Endothelial cell of umbilical vein (primary cell): ENCODE measurements at regions not wholly inside any gene's neighbourhood (a gene's known extent, or its start where the extent isn't known, plus 50 kb on each side); places are given as distances from the start of the nearest gene placed in this dataset.

Experiments used
- CTCF ChIP-seq, 2 donors: IDR thresholded peaks; 1 replicate in 1 of 2; 2 replicates in 1 of 2; pipeline ENCODE4 v1.5.1; 2011; ENCODE audit warnings: low read length in 2 of 2, mild to moderate bottlenecking in 2 of 2, moderate library complexity in 2 of 2, control low read depth in 1 of 2, inconsistent platforms in 1 of 2, low read depth in 1 of 2; ENCODE audit not compliant: insufficient read depth in 1 of 2; ENCODE audit errors: extremely low read depth in 1 of 2
- POLR2A ChIP-seq: IDR thresholded peaks from 2 replicates; pipeline ENCODE4 v1.6.1; 2012; ENCODE audit warnings: low read depth, mild to moderate bottlenecking, control low read depth, low read length
- POLR2AphosphoS5 ChIP-seq: IDR thresholded peaks from 2 replicates; pipeline ENCODE4 v1.6.1; 2012; ENCODE audit warnings: low read depth, mild to moderate bottlenecking, control low read depth, low read length, moderate library complexity; ENCODE audit not compliant: insufficient read depth

GRCh38 chr3:55362210-55362960 lies 124.7 kb downstream of the WNT5A start:
- TF ChIP-seq CTCF (IDR thresholded peaks at IDR 0.05; ENCODE audit: extremely low read depth in 1 of 2, insufficient read depth in 1 of 2, low read depth in 1 of 2, low read length in 2 of 2) (no peak), POLR2AphosphoS5 (no peak), POLR2A (no peak)
